Spleen (tissue), 11 donors: ENCODE measurements at regions not wholly inside any gene's neighbourhood (a gene's known extent, or its start where the extent isn't known, plus 50 kb on each side); places are given as distances from the start of the nearest gene placed in this dataset.

ENCODE experiments used
- DNase-seq: peaks from one replicate; pipeline ENCODE4 v3.0.0-alpha.2; 2020
- H3K27ac ChIP-seq, 8 donors: fragments of 200-600 bp; sonication (generic) in 7 of 8; 1 replicate in 4 of 8; 2 replicates in 4 of 8; pipeline versions ENCODE4 v1.5.0 to v1.8.0; 2016 to 2021; ENCODE audit warnings: inconsistent platforms in 4 of 8, mild to moderate bottlenecking in 4 of 8, moderate library complexity in 1 of 8
- H3K27me3 ChIP-seq, 7 donors: fragments of 200-600 bp; sonication (generic) in 6 of 7; replicated peaks in 1 of 7; 1 replicate in 4 of 7; 2 replicates in 3 of 7; pipeline versions ENCODE4 v1.5.0 to v1.8.0; 2016 to 2021; ENCODE audit warnings: inconsistent platforms in 3 of 7, mild to moderate bottlenecking in 1 of 7
- H3K36me3 ChIP-seq, 6 donors: fragments of 200-600 bp; sonication (generic) in 5 of 6; 1 replicate in 4 of 6; 2 replicates in 2 of 6; pipeline versions ENCODE4 v1.5.0 to v1.8.0; 2016 to 2021; ENCODE audit warnings: inconsistent platforms in 2 of 6
- H3K4me1 ChIP-seq, 6 donors: fragments of 200-600 bp; sonication (generic) in 5 of 6; 1 replicate in 3 of 6; 2 replicates in 3 of 6; pipeline versions ENCODE4 v1.5.0 to v1.8.0; 2016 to 2021; ENCODE audit warnings: inconsistent platforms in 3 of 6
- H3K4me3 ChIP-seq, 8 donors: fragments of 200-600 bp; sonication (generic) in 7 of 8; 1 replicate in 4 of 8; 2 replicates in 4 of 8; pipeline versions ENCODE4 v1.5.0 to v1.8.0; 2016 to 2021; ENCODE audit warnings: inconsistent platforms in 4 of 8, mild to moderate bottlenecking in 4 of 8, moderate library complexity in 2 of 8
- H3K9me3 ChIP-seq, 8 donors: fragments of 200-600 bp; sonication (generic) in 7 of 8; 1 replicate in 4 of 8; 2 replicates in 4 of 8; pipeline versions ENCODE4 v1.5.0 to v1.8.0; 2016 to 2021; ENCODE audit warnings: inconsistent platforms in 4 of 8
- POLR2A ChIP-seq, 3 donors: fragments of 450-650 bp; IDR thresholded peaks; one replicate each; pipeline ENCODE4 v1.5.1; 2017; ENCODE audit warnings: antibody characterized with exemption in 3 of 3, mild to moderate bottlenecking in 1 of 3
- POLR2AphosphoS5 ChIP-seq, 3 donors: sonication (generic); formaldehyde crosslinking; IDR thresholded peaks; one replicate each; pipeline ENCODE4 v1.5.1; 2017; ENCODE audit warnings: antibody characterized with exemption in 3 of 3
- WGBS, 5 donors: extraction: QIAGEN DNeasy Blood & Tissue Kit in 3 of 5; methylation state at CpG; one replicate each; pipeline versions ENCODE4 v1.1.5 to v1.1.7; 2013 to 2018; 5-methylcytosine and 5-hydroxymethylcytosine counted together
- intact Hi-C: fragments of 100-400 bp; cut with DNase I; formaldehyde crosslinking; loops from one replicate; pipeline ENCODE4 v1.15.0; 2023; ENCODE audit warnings: low total_unique reads
- TF ChIP-seq, protein P1 (sequence below), 11 experiments: fragments of 200-600 bp in 7 of 11; fragments of 450-650 bp in 4 of 11; sonication (generic) in 4 of 11; IDR thresholded peaks in 8 of 11; conservative IDR thresholded peaks in 3 of 11; 1 replicate in 7 of 11; 2 replicates in 4 of 11; pipeline versions ENCODE4 v1.4.0 to v1.8.0; 2016 to 2021; ENCODE audit warnings: antibody characterized with exemption in 11 of 11, inconsistent platforms in 4 of 11, mild to moderate bottlenecking in 1 of 11
- donor health status: healthy with polysubstance abuse.
- donor health status: DM: no; HTN: no; CAD: no; lungs with moderate emphysema.
- donor health status: DM: no; HTN: no; CAD: no.
- donor health status: Bipolar disorder and iron deficiency.
- donor health status: healthy.
- donor health status: DM: no; HTN: no; CAD: no.
- donor health status: DM: yes; HTN: yes; CAD: no.

DNA sequence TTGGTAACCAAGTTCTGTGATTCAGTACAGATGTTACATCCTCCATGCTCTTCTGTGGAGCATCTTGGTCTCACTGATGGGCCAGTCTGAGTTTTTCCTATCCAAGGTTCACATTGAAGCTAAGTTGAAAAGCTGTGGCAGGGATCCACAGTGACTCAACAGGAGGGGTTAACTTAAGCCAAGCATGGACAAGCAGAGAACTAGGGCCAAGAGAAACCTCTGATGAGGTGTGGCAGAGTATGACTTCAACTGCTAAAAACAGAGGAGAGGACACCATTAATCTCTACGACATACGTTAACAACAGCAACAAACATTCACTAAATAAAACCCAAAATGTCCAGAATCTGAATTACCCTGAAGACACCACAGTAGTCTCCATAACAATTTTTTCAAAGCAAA lies 268.1 kb upstream of the UBE2E2 start:
- no peaks in the 10 kb centered on the region for H3K27me3 ChIP-seq
- WGBS, 5 donors: 96 to 100% (median 98%) methylated on average over 2 of the region's 2 CpGs
- DNase-seq: no peak

DNA sequence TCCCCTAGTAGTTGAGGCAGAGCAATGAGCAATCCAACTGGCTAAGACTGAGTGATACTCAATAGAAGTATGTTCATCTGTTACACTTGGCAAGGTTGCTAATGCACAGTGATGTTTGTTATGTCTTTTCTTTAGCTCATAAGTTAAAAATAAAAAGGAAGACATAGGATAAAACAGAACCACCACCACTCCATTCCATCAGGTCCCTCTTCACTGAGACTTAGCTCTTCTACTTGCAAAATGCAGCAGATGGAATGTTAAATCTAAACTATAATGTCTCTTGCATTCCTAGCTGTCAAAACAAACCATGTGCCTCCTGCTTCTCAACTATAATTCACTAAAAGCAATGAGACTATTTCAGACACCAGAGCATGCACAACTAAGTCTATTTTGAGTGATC lies 265.6 kb upstream of the UBE2E2 start:
- no peaks in the 10 kb centered on the region for H3K4me1 ChIP-seq
- no peaks in the 10 kb centered on the region for H3K9me3 ChIP-seq
- no peaks in the 10 kb centered on the region for H3K27me3 ChIP-seq
- H3K36me3 ChIP-seq: no peaks in the 10 kb centered on the region
- H3K27ac ChIP-seq: no peak overlapping the region
- TF ChIP-seq, protein P1, sequence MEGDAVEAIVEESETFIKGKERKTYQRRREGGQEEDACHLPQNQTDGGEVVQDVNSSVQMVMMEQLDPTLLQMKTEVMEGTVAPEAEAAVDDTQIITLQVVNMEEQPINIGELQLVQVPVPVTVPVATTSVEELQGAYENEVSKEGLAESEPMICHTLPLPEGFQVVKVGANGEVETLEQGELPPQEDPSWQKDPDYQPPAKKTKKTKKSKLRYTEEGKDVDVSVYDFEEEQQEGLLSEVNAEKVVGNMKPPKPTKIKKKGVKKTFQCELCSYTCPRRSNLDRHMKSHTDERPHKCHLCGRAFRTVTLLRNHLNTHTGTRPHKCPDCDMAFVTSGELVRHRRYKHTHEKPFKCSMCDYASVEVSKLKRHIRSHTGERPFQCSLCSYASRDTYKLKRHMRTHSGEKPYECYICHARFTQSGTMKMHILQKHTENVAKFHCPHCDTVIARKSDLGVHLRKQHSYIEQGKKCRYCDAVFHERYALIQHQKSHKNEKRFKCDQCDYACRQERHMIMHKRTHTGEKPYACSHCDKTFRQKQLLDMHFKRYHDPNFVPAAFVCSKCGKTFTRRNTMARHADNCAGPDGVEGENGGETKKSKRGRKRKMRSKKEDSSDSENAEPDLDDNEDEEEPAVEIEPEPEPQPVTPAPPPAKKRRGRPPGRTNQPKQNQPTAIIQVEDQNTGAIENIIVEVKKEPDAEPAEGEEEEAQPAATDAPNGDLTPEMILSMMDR (IDR thresholded peaks at IDR 0.05 in 8 of 11, conservative IDR thresholded peaks at IDR 0.05 in 3 of 11): no peak
- no peak for TF ChIP-seq POLR2A (IDR thresholded peaks at IDR 0.05)
- DNase-seq: no peak
- intact Hi-C loops: no loop called here
- H3K4me3 ChIP-seq: no peak overlapping the region

More for the DNA sequence above, 268.1 kb upstream of the UBE2E2 start:
- Histone ChIP-seq H3K9me3 (no peaks in the 10 kb centered on the region), H3K4me1 (no peaks in the 10 kb centered on the region), H3K4me3 (no peak overlapping the region), H3K36me3 (no peaks in the 10 kb centered on the region), H3K27ac (no peak overlapping the region)
- TF ChIP-seq POLR2AphosphoS5 (IDR thresholded peaks at IDR 0.05) (no peak), POLR2A (IDR thresholded peaks at IDR 0.05) (no peak)
- TF ChIP-seq, protein P1 (IDR thresholded peaks at IDR 0.05 in 8 of 11, conservative IDR thresholded peaks at IDR 0.05 in 3 of 11): no peak
- intact Hi-C loops: no loop called here

DNA sequence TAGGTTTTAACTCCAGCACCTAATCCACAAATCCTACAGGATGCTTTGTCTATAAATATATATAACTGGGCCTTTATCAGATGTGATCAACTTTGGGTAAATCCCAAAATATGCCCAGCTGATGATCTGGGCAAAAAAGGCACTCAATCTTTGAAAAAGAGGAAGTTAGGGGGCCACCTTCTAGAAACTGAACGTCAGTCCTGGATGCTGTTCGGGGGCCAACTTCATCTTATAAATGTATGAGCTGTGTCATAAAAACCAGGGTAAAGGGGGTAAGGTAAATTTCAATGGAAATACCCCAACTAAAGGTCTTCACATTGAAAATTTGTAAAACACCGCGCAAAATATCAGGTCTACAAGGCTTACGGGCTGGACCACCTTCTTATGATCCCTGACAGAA lies 264.4 kb upstream of the UBE2E2 start:
- 81 to 87% (median 83%) methylated on average over 5 of the region's 5 CpGs for WGBS, 5 donors
- H3K27me3 ChIP-seq: no peaks in the 10 kb centered on the region
- no peaks in the 10 kb centered on the region for H3K9me3 ChIP-seq
- H3K36me3 ChIP-seq: no peaks in the 10 kb centered on the region
- no peak overlapping the region for H3K4me3 ChIP-seq
- H3K27ac ChIP-seq: no peak overlapping the region
- H3K4me1 ChIP-seq: no peaks in the 10 kb centered on the region
- intact Hi-C loops: no loop called here
- TF ChIP-seq, protein P1 (IDR thresholded peaks at IDR 0.05 in 8 of 11, conservative IDR thresholded peaks at IDR 0.05 in 3 of 11): no peak
- TF ChIP-seq POLR2A (IDR thresholded peaks at IDR 0.05) (no peak), POLR2AphosphoS5 (IDR thresholded peaks at IDR 0.05) (no peak)
- DNase-seq: no peak

DNA sequence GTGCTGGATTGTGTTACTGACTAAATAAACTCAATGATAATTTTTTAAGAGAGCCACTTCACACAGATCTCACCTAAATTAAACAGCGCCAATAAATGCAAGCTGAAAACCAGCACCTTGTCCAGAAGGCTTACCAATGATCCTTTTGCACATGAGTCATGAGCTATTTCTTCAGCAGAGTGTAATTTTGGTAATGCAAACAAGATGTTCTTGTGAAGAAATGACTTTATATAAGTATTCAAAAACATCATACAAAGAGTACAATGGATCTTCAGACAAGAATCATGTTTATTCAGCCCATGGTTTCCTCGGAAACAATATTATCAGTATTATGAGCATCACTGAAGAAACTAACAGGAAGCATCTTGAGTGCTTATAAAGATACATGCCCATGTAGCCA lies 263.8 kb upstream of the UBE2E2 start:
- H3K4me3 ChIP-seq: no peak overlapping the region
- no peaks in the 10 kb centered on the region for H3K36me3 ChIP-seq
- intact Hi-C loops: no loop called here
- 81 to 92% (median 89%) methylated on average over 2 of the region's 2 CpGs for WGBS, 5 donors
- no peak for DNase-seq
- no peaks in the 10 kb centered on the region for H3K9me3 ChIP-seq
- no peaks in the 10 kb centered on the region for H3K27me3 ChIP-seq
- TF ChIP-seq, protein P1 (IDR thresholded peaks at IDR 0.05 in 8 of 11, conservative IDR thresholded peaks at IDR 0.05 in 3 of 11): no peak
- TF ChIP-seq POLR2A (IDR thresholded peaks at IDR 0.05): no peak
- no peak for TF ChIP-seq POLR2AphosphoS5 (IDR thresholded peaks at IDR 0.05)
- no peak overlapping the region for H3K27ac ChIP-seq
- no peaks in the 10 kb centered on the region for H3K4me1 ChIP-seq
